Smooth muscle cell (in vitro differentiated cells): ENCODE measurements at regions not wholly inside any gene's neighbourhood (a gene's known extent, or its start where the extent isn't known, plus 50 kb on each side); places are given as distances from the start of the nearest gene placed in this dataset.

Experiments
- DNase-seq: peaks from one replicate; lab custom pipeline; 2025; ENCODE audit not compliant: unreplicated experiment; lab: John Stamatoyannopoulos, UW
- H2AFZ ChIP-seq: fragments of 200-600 bp; sonication (generic); 2 replicates; pipeline ENCODE4 v1.6.0; 2016; ENCODE audit warnings: antibody characterized with exemption, low read depth, mild to moderate bottlenecking
- H3F3A ChIP-seq: fragments of 200-600 bp; sonication (generic); 2 replicates; pipeline ENCODE4 v1.6.0; 2017; ENCODE audit warnings: antibody characterized with exemption, low read depth
- H3K27ac ChIP-seq: fragments of 200-600 bp; sonication (generic); 2 replicates; pipeline ENCODE4 v1.5.1; 2016; ENCODE audit warnings: low read depth, mild to moderate bottlenecking
- H3K27me3 ChIP-seq: fragments of 200-600 bp; sonication (generic); 2 replicates; pipeline ENCODE4 v1.6.1; 2016; ENCODE audit warnings: low read depth, mild to moderate bottlenecking
- H3K36me3 ChIP-seq: fragments of 200-600 bp; sonication (generic); 2 replicates; pipeline ENCODE4 v1.5.1; 2016; ENCODE audit warnings: low read depth
- H3K4me1 ChIP-seq: fragments of 200-600 bp; sonication (generic); 2 replicates; pipeline ENCODE4 v1.5.1; 2016; ENCODE audit warnings: low read depth
- H3K4me2 ChIP-seq: fragments of 200-600 bp; sonication (generic); 2 replicates; pipeline ENCODE4 v1.6.0; 2016; ENCODE audit warnings: mild to moderate bottlenecking
- H3K4me3 ChIP-seq: fragments of 200-600 bp; sonication (generic); 2 replicates; pipeline ENCODE4 v1.5.1; 2016; ENCODE audit warnings: mild to moderate bottlenecking
- H3K79me2 ChIP-seq: fragments of 200-600 bp; sonication (generic); 2 replicates; pipeline ENCODE4 v1.6.0; 2016; ENCODE audit warnings: low read depth, mild to moderate bottlenecking
- H3K9ac ChIP-seq: fragments of 200-600 bp; sonication (generic); 2 replicates; pipeline ENCODE4 v1.6.0; 2016; ENCODE audit warnings: low read depth
- H3K9me3 ChIP-seq: fragments of 200-600 bp; sonication (generic); replicated peaks from 2 replicates; pipeline ENCODE4 v1.5.1; 2016; ENCODE audit warnings: low read depth
- H4K20me1 ChIP-seq: fragments of 200-600 bp; sonication (generic); 2 replicates; pipeline ENCODE4 v1.6.0; 2016; ENCODE audit warnings: low read depth
- WGBS: methylation state at CpG from one replicate; pipeline ENCODE4 v1.1.7; 2016; ENCODE audit warnings: low lambda C conversion rate; 5-methylcytosine and 5-hydroxymethylcytosine counted together
- TF ChIP-seq, protein P1 (sequence below): fragments of 200-600 bp; sonication (generic); IDR thresholded peaks from 2 replicates; pipeline ENCODE4 v1.5.1; 2017; ENCODE audit warnings: borderline replicate concordance, mild to moderate bottlenecking, antibody characterized with exemption; ENCODE audit not compliant: insufficient read depth, poor library complexity, severe bottlenecking

DNA sequence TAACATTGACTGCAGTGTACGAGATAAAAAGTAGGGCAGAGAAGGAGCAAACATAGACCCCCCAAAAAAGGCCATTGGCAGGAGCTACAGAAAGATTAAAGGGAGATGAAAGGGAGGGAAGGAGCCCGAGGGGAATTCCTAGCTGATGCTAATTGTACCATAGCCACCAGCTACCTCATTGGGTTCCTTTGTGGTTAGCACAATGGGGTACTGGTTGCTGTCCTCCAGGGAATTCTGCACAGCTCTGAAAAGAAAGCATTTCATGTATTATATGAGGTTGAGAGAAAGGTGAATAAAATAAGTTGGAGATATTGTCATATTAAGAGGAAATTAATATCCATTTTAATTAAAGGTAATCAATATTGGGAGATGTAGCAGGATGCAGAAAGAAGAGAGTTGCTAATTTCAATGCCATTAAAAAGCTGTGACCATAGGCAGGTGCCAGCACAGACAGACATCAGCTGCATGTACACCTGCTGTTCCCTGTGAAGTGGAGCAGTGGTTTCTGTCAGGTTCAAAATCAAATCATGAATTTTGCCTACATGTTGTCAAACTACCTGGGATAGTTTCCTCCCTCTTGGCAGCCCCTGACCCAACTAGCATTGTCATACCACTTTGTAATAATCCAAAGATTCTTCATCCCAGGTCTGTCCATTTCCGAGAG lies 185.4 kb upstream of the DLGAP1 start:
- TF ChIP-seq, protein P1, sequence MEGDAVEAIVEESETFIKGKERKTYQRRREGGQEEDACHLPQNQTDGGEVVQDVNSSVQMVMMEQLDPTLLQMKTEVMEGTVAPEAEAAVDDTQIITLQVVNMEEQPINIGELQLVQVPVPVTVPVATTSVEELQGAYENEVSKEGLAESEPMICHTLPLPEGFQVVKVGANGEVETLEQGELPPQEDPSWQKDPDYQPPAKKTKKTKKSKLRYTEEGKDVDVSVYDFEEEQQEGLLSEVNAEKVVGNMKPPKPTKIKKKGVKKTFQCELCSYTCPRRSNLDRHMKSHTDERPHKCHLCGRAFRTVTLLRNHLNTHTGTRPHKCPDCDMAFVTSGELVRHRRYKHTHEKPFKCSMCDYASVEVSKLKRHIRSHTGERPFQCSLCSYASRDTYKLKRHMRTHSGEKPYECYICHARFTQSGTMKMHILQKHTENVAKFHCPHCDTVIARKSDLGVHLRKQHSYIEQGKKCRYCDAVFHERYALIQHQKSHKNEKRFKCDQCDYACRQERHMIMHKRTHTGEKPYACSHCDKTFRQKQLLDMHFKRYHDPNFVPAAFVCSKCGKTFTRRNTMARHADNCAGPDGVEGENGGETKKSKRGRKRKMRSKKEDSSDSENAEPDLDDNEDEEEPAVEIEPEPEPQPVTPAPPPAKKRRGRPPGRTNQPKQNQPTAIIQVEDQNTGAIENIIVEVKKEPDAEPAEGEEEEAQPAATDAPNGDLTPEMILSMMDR, result no peak
- H3K36me3 ChIP-seq, result no peaks in the 10 kb centered on the region
- H3K27me3 ChIP-seq, result no peaks in the 10 kb centered on the region
- no peak for DNase-seq
- no peak overlapping the region for H3K4me3 ChIP-seq
- no peaks in the 10 kb centered on the region for H3F3A ChIP-seq
- no peaks in the 10 kb centered on the region for H3K9me3 ChIP-seq
- no peak overlapping the region for H3K9ac ChIP-seq
- no peaks in the 10 kb centered on the region for H3K79me2 ChIP-seq
- H3K4me2 ChIP-seq, result no peak overlapping the region
- 73% methylated on average over 3 of the region's 3 CpGs for WGBS
- H3K27ac ChIP-seq, result no peak overlapping the region
- H3K4me1 ChIP-seq, result no peaks in the 10 kb centered on the region
- H2AFZ ChIP-seq, result no peak overlapping the region
- H4K20me1 ChIP-seq, result no peaks in the 10 kb centered on the region

DNA sequence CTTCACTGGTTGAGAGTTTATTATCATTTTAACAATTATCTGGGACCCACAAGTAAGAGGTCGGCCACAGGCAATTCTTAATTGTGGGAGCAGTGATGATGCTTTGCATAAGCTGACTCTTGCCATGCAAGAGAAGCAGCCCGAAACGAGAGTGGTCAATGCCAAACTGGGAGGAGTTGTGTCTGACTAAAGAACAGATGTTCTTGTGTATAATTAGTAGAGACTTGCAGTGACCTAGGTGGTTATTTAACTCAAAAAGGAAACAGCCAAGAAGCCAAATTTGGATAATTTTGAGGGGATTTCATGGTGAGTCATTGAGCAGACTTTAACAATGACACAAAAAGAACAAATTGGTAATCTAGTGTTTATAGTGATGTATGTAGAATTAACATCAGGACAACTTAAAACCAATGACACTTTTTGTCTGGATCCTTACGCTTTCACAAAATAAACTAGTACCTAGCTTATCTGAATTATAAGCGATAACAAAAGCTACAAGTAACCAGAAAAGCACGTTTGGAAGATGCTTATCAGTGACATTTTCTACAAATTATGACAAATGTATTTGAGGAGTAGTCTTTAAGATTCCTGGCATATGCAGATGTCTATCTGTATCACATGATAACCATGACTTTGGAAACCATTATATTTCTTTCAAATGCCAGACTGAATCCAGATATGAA lies 184.7 kb upstream of the DLGAP1 start:
- Histone ChIP-seq H3K27ac (no peak overlapping the region), H3K9ac (no peak overlapping the region), H3F3A (no peaks in the 10 kb centered on the region), H4K20me1 (no peaks in the 10 kb centered on the region), H3K9me3 (no peaks in the 10 kb centered on the region), H3K79me2 (no peaks in the 10 kb centered on the region), H3K36me3 (no peaks in the 10 kb centered on the region), H3K4me1 (no peaks in the 10 kb centered on the region), H3K27me3 (no peaks in the 10 kb centered on the region), H3K4me2 (no peak overlapping the region), H3K4me3 (no peak overlapping the region), H2AFZ (no peak overlapping the region)
- TF ChIP-seq, protein P1, result no peak
- WGBS, result 56% methylated on average over 6 of the region's 6 CpGs
- DNase-seq, result no peak

DNA sequence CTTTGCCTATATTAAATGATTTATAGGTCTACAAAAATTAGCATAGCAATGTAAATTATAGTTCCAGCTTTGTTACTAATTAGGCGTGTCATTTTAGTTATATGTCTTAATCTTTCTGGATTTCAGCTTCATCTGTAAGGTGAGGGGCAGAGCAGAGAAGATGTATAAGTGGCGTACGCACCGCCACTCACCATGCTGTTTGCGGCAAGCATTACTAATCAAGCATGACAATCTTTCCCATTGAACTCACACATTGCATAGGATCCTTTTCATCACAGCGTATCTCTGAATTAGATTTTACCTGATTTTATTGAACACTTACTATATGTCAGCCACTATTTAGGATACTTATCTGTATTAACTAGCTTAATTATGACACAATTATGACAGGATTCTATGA lies 183.6 kb upstream of the DLGAP1 start:
- no peaks in the 10 kb centered on the region for H3K36me3 ChIP-seq
- no peaks in the 10 kb centered on the region for H4K20me1 ChIP-seq
- 98% methylated on average over 6 of the region's 6 CpGs for WGBS
- H3K9me3 ChIP-seq, result no peaks in the 10 kb centered on the region
- H3K9ac ChIP-seq, result no peak overlapping the region
- no peak overlapping the region for H3K4me3 ChIP-seq
- H2AFZ ChIP-seq, result no peak overlapping the region
- no peak for DNase-seq
- no peak overlapping the region for H3K27ac ChIP-seq
- no peaks in the 10 kb centered on the region for H3F3A ChIP-seq
- no peaks in the 10 kb centered on the region for H3K79me2 ChIP-seq
- TF ChIP-seq, protein P1, result no peak
- H3K4me2 ChIP-seq, result no peak overlapping the region
- H3K27me3 ChIP-seq, result no peaks in the 10 kb centered on the region
- no peaks in the 10 kb centered on the region for H3K4me1 ChIP-seq

DNA sequence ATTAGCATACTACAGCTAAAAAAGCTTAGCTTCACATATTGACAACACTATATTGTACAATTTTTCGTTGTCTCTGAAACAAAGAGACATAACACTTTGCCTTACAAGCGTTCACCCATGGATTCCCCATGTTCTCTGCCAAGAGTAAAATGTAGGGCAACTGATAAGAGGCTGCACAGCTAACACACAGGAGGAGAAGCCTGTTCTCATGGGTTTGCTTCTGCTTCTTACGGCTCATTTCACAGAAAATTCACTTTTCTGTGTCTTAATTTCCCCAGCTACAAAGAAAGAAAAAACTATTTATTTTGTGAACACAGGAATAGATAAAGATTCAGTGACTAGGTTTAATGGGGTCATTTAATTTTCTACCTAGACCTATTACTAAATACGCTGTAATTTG lies 182.8 kb upstream of the DLGAP1 start:
- Histone ChIP-seq H2AFZ (no peak overlapping the region), H3K9me3 (no peaks in the 10 kb centered on the region), H3K4me3 (no peak overlapping the region), H3F3A (no peaks in the 10 kb centered on the region), H3K9ac (no peak overlapping the region), H3K36me3 (no peaks in the 10 kb centered on the region), H3K27me3 (no peaks in the 10 kb centered on the region), H4K20me1 (no peaks in the 10 kb centered on the region), H3K4me1 (no peaks in the 10 kb centered on the region), H3K27ac (no peak overlapping the region), H3K4me2 (no peak overlapping the region), H3K79me2 (no peaks in the 10 kb centered on the region)
- WGBS, result 92% methylated on average over 4 of the region's 4 CpGs
- no peak for DNase-seq
- TF ChIP-seq, protein P1, result no peak
